ENCODE measurements at regions not wholly inside any gene's neighbourhood (a gene's known extent, or its start where the extent isn't known, plus 50 kb on each side); places are given as distances from the start of the nearest gene placed in this dataset.

GRCh38 chr13:31056644-31057271 is 104.9 kb downstream of the HSPH1 start:
- TF ChIP-seq, protein P1, sequence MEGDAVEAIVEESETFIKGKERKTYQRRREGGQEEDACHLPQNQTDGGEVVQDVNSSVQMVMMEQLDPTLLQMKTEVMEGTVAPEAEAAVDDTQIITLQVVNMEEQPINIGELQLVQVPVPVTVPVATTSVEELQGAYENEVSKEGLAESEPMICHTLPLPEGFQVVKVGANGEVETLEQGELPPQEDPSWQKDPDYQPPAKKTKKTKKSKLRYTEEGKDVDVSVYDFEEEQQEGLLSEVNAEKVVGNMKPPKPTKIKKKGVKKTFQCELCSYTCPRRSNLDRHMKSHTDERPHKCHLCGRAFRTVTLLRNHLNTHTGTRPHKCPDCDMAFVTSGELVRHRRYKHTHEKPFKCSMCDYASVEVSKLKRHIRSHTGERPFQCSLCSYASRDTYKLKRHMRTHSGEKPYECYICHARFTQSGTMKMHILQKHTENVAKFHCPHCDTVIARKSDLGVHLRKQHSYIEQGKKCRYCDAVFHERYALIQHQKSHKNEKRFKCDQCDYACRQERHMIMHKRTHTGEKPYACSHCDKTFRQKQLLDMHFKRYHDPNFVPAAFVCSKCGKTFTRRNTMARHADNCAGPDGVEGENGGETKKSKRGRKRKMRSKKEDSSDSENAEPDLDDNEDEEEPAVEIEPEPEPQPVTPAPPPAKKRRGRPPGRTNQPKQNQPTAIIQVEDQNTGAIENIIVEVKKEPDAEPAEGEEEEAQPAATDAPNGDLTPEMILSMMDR (IDR thresholded peaks at IDR 0.05; ENCODE audit: low read depth, low read length): peak; percentile 6
- in situ Hi-C loops (cut with HindIII; ENCODE audit: low sequenced_read_pairs): no loop called here
- no peak for DNase-seq (ENCODE audit: low read depth, low spot score)
- no peak overlapping the region for H3K4me3 ChIP-seq (ENCODE audit: low read depth, low read length)

- DNase-seq (ENCODE audit: low read depth, low spot score): no peak
- no peak overlapping the region for H3K4me3 ChIP-seq (ENCODE audit: low read depth, low read length)
- TF ChIP-seq, protein P1 (IDR thresholded peaks at IDR 0.05; ENCODE audit: low read depth, low read length): no peak
- in situ Hi-C loops (cut with HindIII; ENCODE audit: low sequenced_read_pairs): no loop called here
Measured at GRCh38 chr13:31055589-31055988, 106.1 kb downstream of the HSPH1 start.

- in situ Hi-C loops (cut with HindIII; ENCODE audit: low sequenced_read_pairs): no loop called here
- DNase-seq (ENCODE audit: low read depth, low spot score): no peak
- TF ChIP-seq, protein P1 (IDR thresholded peaks at IDR 0.05; ENCODE audit: low read depth, low read length): no peak
- no peak overlapping the region for H3K4me3 ChIP-seq (ENCODE audit: low read depth, low read length)
Measured at GRCh38 chr13:31054632-31055031, 107.1 kb downstream of the HSPH1 start.

DNA sequence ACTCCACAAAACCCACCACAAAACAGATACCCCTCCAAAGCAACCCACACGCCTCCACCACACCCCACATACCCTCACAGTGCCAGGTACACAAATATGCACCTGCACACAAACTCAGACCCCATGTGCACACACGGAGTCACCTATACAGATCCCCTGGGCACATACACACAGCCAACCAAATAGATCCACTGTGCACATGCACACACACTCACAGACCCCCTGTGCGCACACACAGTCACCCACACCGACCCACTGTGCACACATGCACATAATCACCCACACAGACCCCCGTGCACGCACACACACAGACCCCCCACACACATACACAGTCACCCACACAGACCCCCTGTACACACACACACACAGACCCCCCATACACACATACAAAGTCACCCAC is 107.8 kb downstream of the HSPH1 start:
- no peak for DNase-seq (ENCODE audit: low read depth, low spot score)
- in situ Hi-C loops (cut with HindIII; ENCODE audit: low sequenced_read_pairs): no loop called here
- TF ChIP-seq, protein P1 (IDR thresholded peaks at IDR 0.05; ENCODE audit: low read depth, low read length): no peak
- no peak overlapping the region for H3K4me3 ChIP-seq (ENCODE audit: low read depth, low read length)

GRCh38 chr13:31053091-31053490 is 108.6 kb downstream of the HSPH1 start:
- no peak overlapping the region for H3K4me3 ChIP-seq (ENCODE audit: low read depth, low read length)
- in situ Hi-C loops (cut with HindIII; ENCODE audit: low sequenced_read_pairs): no loop called here
- TF ChIP-seq, protein P1 (IDR thresholded peaks at IDR 0.05; ENCODE audit: low read depth, low read length): no peak
- no peak for DNase-seq (ENCODE audit: low read depth, low spot score)

GRCh38 chr13:31052478-31052877 is 109.2 kb downstream of the HSPH1 start:
- in situ Hi-C loops (cut with HindIII; ENCODE audit: low sequenced_read_pairs): no loop called here

More at GRCh38 chr13:31052478-31052877, 109.2 kb downstream of the HSPH1 start:
- TF ChIP-seq, protein P1 (IDR thresholded peaks at IDR 0.05; ENCODE audit: low read depth, low read length): no peak
- H3K4me3 ChIP-seq (ENCODE audit: low read depth, low read length): no peak overlapping the region
- no peak for DNase-seq (ENCODE audit: low read depth, low spot score)

All from astrocyte of the spinal cord (primary cell).